CD4-positive, alpha-beta T cell treated with Interleukin-21 for 1 hour (primary cell): ENCODE measurements at regions not wholly inside any gene's neighbourhood (a gene's known extent, or its start where the extent isn't known, plus 50 kb on each side); places are given as distances from the start of the nearest gene placed in this dataset.
"Not testable (repeated sequence)": the region's sequence is repeated elsewhere in the genome, so short reads cannot be mapped to it uniquely, and the experiment has no call there.

ENCODE experiments used
- DNase-seq: peaks from one replicate; pipeline ENCODE4 v3.0.0-alpha.2; 2020

DNA sequence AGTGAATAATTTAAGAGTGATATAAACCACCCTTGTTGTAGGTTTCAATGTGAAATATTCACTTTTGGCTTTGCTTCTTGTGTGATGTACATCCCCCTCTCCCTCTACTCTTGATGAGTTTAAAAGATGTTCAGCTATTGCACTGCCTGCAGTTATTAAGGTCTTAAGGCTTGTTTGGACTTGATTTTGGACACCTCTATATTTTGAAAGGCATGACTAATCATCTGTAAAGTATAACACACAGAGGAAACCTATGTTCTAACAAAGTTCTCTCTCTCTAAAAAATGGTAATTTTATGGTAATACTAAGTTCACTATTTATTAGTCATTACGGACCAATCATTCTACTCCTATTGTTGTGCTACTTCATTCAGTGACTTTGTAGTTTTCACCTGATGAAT, 1719.9 kb downstream of the GRIK2 start:
- DNase-seq = no peak

GRCh38 chr6:103107985-103108384, 1714.5 kb downstream of the GRIK2 start:
- no peak for DNase-seq

DNA sequence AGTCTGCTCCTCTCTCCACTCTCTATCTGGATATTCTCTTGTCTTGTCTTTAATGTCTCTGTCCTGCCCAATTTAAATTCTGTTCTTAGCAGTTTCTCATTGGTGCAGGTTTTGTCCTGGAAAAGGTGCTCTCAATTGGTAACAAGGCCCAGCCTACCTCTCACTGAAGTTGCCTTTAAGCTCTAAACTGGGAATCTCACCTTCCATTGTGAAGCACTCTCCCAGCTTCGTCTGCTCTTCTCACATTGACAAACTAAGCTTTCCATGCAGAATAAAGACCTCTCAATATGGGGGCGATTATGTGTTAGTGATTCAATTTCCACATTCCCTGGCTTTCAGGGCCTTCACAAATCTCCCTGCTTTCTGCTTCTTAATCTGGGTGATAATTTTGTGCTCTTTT, 1712.2 kb downstream of the GRIK2 start:
- DNase-seq = no peak

GRCh38 chr6:103101267-103101666, 1707.8 kb downstream of the GRIK2 start:
- DNase-seq = no peak

DNA sequence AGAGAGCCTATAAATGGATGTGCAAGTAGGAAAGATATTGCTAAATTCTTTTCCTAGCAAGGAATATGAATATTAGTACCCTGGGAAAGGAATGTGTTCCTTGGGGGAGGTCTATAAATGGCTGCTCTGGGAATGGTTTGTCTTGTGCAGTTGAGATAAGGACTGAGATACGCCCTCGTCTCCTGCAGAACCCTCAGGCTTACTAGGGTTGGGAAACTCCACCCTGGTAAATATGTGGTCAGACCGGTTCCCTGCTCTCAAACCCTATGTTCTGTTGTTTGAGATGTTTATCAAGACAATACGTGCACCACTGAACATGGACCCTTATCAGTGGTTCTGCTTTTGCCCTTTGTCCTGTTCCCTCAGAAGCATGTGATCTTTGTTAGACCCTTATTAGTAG, 1698.9 kb downstream of the GRIK2 start:
- not testable (repeated sequence) for DNase-seq

GRCh38 chr6:103085801-103086200, 1692.3 kb downstream of the GRIK2 start:
- no peak for DNase-seq

DNA sequence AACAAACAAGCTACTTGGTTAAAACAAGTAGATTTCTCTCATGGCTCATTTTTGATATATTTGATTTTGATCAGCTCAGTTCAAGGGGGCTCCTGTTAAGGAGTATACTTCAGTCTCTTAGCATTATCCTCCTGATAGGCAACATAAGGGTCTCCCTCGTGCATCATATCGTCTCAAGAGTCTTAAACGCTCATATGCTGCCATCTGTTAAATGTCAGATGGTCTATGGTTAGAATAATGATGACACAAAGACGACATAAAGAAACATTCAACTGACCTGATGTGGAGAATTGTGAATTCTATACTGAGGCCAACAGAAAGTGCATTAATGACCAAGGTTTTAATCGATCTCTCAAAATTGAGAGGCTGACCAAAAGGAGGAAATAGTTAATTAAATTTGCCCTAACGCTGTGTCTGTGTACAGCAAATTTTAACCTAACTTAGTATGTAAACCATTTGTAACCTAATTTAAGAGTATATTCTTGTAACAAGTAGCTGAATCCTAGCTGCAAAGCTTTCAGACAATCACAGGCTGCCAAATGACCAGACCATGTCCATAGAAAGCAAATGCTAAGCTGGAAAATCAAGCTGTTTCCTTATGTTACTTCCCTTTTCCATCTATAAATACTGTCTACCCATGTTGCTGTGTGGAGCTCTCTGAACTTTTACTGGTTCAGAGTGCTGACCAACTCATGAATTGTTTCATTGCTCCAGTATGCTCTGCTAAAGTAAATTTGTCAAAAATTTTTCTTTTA, 1688.5 kb downstream of the GRIK2 start:
- DNase-seq = no peak

GRCh38 chr6:103081126-103081525, 1687.6 kb downstream of the GRIK2 start:
- DNase-seq = no peak

- no peak for DNase-seq
Measured at GRCh38 chr6:103080497-103080896, 1687.0 kb downstream of the GRIK2 start.

DNA sequence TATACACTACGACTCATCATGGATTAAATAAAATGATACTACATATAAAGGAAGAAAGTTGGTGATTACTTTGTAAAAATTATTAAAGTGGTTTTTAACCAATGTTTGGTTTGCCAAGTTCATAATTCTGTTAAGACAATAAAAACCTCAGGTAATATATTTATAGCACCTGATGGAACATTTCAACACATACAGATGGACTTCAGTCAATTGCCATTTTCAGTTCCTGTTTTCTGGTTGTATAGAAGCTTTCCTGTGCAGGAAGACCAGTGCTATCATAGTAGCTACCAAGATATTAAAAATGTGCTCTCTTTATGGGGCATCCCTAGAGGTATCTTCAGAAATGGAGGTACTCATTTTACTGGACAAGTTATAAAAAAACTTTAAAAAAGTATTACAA, 1686.4 kb downstream of the GRIK2 start:
- DNase-seq = no peak

DNA sequence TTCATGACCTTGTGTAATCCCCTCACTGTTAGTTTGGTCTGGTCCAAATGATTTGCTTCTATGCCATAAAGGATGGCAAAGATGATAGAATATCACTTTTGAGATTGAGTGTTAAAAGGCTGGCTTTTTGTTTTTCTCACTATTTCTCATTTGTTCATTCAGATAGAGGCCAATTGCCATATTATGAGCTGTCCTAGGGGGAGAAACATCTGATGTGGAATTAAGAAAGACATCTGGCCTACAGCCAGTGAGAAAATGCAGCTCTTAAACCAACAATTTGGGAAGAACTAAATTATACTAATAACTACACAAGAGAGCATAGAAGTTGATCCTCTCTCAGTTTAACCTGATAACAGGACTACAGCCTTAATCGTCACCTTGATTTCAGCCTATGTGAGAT, 1668.6 kb downstream of the GRIK2 start:
- no peak for DNase-seq

- DNase-seq = no peak
Measured at GRCh38 chr6:103047567-103047966, 1654.1 kb downstream of the GRIK2 start.

GRCh38 chr6:103042336-103042735, 1648.8 kb downstream of the GRIK2 start:
- no peak for DNase-seq

DNA sequence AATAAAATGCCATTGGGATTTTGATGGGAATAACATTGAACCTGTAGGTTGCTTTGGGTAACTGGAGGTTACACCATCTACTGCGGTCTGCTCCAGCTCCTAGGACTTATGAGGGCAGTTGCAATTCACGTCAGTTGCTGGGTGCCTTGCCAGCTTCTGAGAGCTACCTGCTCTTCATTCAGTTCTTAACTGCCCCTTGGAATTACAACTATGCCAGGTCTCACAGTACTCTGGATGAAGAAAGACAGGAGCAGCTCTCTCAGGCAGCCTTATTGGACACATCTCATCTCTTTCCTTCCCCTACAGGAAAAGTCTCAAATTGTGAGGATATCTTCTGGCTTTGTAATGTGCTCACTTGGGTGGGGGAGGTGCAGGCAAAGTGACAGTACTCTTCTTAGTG, 1643.3 kb downstream of the GRIK2 start:
- DNase-seq = no peak

DNA sequence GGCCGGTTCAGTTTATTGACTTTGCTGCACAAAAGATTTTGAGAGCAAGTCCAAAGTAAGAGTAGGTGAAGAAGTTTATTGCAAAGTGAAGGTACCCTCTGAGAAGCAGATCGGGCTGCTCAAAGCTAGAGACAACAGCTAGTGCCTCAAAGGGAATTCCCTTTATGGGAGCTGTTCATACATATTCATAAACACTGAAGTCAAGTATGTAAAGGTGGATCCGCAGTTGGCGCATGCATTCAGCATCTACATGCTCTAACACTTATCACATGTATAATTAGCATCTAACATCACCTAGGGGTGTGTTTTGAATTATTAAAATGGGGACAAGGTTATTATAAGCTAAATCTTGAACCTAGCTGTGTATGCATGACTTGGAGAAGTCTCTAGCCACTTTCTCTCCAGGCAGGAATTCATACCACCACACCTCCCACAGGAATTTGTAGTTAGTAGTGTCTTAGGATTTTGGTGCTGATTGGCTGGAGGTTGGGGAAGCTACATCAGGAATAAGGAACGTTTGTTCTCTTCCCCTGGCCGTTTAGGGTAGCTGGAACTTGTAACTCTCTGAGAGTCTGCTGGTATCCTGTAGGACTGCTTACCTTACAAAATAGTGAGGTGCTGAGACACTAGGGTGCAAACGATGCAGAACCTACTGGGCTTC, 1633.9 kb downstream of the GRIK2 start:
- DNase-seq = no peak

GRCh38 chr6:103018426-103018825, 1624.9 kb downstream of the GRIK2 start:
- DNase-seq = no peak

DNA sequence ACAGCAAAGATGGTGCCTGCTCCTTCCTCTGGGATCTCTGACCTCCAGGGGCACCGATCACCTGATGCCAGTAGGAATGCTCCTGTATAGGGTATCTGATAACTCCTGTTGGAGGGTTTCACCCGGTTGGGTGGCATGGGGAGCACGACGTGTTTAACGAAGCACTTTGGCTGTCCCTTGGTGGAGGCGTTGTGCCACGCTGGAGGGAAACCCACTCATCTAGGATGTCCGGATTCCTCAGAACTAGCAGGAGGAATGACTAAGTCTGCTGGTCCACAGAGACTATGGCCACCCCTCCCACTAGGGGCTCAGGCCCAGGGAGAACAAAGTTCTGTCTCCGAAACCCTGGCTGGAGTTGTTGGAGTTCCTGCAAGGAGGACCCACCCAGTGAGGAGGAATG, 1624.4 kb downstream of the GRIK2 start:
- no peak for DNase-seq

DNA sequence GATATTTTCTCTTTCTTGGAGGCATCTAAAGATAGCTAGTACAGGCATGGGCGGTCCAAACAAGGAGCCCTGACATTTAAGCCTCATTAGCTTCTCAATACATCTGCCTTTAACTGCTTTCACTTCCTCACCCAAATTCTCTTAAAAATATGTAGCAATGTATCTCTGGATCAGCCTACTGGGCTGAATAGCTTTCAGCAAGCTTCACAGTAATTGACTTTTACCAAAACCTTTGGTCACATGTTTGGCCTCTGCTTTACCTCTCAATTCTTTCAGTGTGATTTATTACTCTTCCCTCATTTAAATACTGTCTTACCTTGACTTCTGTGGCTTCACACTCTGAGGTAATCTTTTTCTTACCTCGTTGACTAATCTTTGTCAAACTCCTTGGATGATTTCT, 1618.1 kb downstream of the GRIK2 start:
- DNase-seq = no peak

DNA sequence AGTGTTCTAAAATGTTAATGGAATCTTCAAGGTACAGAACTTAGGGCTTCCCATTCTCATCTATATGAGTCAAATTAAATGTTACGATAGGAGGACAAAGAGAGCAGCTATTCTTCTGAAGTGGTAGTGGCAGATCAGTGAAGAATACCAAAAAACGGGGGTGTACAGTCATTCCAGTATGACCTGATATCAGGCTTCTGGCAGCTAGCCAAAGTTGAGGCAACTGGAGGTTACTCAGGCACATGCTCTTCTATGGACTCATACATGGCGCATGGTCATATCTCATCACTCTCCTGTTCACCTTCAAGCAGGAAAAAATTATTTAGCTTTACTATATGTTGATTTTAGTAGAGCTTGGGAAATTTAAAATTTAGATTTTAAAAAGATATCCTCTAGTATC, 1608.8 kb downstream of the GRIK2 start:
- no peak for DNase-seq

- DNase-seq = no peak
Measured at GRCh38 chr6:103001724-103002123, 1608.2 kb downstream of the GRIK2 start.

- DNase-seq = no peak
Measured at GRCh38 chr6:103000688-103001087, 1607.2 kb downstream of the GRIK2 start.

GRCh38 chr6:102995491-102995890, 1602.0 kb downstream of the GRIK2 start:
- no peak for DNase-seq

- DNase-seq = no peak
Measured at GRCh38 chr6:102994866-102995265, 1601.4 kb downstream of the GRIK2 start.

DNA sequence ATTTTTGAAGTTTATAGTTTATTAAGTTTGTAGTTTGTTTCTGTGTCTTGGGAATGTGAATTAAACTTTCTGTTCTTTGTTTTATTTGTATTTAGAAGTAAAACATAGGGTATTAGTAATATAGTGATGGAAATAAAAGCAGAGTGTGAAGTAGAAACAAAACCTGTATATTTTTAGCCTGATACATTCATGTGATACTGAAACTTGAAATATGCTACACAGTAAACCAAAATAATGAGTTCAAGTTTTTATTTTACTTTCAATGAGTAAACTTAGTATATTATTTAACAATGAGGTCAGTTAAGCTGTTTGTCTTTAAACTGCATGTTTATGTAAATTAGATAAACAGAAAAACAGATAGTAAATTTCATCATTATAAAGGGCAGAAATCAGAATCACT, 1592.6 kb downstream of the GRIK2 start:
- DNase-seq = no peak

GRCh38 chr6:102984357-102984756, 1590.8 kb downstream of the GRIK2 start:
- DNase-seq = no peak
